DMS114 treated with DMSO at 0.1 percent for 48 hours (cell line): ENCODE measurements at regions not wholly inside any gene's neighbourhood (a gene's known extent, or its start where the extent isn't known, plus 50 kb on each side); places are given as distances from the start of the nearest gene placed in this dataset.
"Not testable (repeated sequence)": the region's sequence is repeated elsewhere in the genome, so short reads cannot be mapped to it uniquely, and the experiment has no call there.

ENCODE experiments used
- DNase-seq: peaks from one replicate; lab custom pipeline; 2025; ENCODE audit not compliant: unreplicated experiment; lab: John Stamatoyannopoulos, UW

DNA sequence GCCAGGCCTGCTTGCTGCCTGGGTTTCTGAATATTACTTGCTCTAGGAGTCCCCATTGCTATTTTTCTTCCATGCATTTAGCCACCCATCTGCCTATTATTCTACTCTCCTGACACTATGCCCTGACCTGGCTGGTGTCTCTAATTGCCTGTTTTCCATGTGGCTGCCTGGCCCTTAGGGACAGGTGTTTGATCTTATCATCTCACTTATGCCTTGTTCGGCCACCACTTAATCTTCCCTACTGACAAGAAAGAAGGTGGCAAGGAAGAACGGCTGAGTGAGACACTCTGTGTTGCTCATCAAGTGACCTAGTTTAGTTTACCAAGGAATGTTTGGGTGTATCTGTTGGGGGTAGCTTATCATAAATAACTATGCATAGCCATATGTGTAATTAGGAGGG, 50.4 kb upstream of the RAPH1 start:
- no peak for DNase-seq

DNA sequence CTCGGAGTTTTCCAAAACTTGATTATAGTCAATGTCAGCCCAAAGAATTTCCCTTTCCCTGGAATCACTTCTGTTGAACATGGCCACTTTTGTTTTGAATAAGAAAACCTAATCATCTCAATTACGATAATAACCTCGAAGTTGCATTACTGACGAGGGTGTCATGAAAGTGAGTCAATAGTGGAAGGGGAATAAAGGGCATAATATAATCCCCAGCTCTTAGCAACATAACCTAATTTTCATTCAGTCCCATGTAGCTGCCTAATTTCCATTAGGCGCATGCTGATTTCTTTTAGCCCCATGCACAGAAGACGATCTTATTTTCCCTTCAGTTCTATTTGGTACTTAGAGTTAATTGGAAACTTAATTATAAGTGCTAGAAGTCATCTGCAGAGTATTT, 51.1 kb upstream of the RAPH1 start:
- DNase-seq: no peak

DNA sequence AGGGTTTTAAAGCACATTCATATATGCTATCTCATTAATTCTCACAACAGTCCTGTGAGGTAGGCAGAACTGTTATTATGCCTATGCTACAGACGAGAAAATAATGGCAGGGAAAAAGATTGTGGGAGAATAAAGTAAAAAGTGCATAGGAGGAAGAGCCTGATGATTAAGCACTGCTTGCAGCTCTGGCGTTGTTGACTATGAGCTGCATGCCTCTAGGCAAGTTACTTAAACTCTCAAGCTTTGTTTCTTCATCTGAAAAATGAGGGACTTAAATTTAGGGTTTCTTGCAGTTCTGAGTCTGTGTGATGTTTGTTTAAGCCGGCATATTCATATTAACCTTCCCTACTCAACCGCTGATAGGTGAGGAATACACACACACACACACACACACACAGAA, 51.6 kb upstream of the RAPH1 start:
- DNase-seq: no peak

DNA sequence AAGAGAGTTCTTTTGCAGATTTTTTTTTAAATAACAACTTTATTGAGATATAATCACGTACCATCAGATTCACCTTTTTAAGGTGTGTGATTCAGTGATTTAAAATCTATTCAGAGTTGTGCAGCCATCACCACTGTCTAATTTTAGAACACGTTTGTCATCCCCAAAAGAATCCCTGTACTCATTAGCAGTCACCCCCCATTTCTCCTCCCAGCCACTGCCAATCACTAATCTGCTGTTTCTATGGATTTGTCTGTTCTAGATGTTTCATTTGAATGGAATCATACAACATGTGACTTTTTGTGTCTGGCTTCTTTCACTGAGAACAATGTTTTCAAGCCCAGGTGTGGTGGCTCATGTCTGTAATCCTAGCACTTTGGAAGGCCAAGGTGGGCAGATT, 55.4 kb upstream of the RAPH1 start:
- no peak for DNase-seq

DNA sequence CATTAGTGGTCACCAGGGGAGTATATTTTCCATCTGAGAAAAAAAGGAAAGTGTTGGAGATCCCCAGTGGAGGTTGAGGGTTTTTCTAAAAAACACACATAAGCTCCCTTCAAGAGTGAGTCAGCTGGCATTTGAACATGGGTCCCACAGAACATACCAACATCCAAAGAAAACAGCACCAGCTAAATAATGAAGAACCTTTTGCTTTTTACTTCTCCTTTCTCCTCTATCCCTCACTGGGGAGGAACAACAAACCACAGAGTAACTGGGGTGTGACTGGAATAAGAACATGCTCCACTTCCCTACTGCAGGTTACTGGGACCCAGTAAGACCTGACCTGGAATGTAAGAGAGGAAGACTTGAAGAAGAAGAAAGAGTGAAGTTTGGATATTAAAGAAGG, 56.5 kb upstream of the RAPH1 start:
- DNase-seq: no peak

DNA sequence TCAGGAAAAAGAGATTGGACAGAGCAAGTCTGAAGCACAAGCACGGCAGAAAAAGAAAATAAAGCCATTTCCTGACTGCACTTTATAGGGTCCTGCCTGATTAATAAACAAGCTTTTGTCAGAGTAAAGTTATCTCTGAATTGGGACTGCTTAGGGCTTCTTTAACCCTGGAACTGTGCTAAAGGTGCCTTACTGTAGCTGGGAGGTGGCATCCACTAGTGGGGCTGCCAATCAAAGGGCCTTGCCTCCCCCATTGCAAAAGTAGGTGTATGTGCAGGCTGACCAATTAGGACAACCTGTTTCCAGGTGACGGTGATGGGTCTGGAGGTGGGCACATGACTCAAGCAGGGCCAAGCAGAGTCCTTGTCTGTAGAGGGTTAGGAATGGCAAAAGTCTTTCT, 57.4 kb upstream of the RAPH1 start:
- DNase-seq: no peak

DNA sequence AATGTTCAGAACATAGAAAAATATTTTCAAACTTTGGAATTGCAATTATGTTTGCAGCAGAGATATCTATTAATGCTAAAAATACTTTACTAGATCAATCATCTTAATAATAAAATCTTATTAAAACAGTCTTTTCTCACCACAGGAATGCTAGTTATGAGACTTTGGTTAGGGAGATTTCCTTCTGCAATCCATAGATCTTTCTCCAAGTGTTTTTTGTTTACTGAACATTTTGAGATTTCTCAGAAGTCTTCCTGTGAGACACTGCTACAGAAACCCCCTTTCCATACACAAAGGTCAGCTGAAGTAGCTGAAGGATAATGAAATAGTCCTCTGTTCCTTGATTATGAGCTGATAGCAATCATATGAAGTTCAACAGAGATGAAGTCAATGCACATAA, 59.4 kb upstream of the RAPH1 start:
- no peak for DNase-seq

DNA sequence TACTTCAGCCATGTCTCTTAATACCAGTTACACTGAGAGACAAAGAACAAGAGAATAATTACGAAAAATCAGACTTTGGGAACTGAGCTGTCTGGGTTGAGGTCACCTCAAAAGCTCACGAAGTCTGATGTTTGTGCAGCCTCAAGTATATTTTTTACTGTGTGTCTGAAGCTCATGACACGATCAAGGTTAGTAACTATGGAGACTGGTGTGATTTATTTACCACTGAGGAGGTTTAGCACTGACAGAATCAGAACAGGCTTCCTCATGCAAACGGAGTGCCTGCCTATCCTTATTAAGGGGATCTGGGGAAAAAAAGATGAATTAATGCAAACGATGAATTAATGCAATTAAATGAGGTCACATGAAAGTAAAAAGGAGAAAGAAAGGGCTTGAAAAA, 61.1 kb upstream of the RAPH1 start:
- DNase-seq: no peak

DNA sequence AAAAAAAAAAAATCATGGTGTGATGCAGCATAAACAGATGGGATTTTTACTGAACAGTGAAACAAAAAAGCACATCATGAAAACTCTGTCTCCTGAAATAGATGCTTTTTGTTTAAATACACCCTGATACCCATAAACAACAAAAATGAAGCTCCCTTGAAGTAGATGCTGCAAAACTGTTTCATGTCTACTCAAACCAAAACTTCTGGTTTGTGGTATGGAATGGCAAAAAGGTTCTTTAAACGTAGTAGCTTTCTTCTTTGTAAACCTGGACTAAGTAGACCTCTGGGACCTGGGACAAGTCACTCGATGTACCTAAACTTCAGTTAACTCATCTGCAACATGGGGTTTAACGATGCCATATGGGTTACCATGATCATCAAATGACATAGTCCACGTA, 64.4 kb upstream of the RAPH1 start:
- no peak for DNase-seq

DNA sequence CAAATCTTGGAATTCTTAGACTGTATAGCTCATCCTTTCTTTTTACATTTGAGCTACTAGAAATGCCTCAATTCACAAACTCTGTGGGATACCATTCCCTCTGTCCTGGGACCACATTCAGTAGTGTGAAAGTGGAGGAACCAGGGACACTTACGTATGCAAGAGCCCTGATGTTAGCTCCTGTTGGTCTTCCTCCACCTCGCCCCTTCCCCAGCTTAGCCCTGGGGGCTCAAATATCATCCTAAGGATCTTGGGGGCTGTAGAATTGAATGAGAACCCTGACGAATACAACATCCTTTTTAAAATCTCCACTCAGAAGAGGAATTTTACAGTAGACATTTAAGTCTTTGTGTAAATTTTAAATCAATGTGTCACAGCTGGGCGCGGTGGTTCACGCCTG, 65.2 kb upstream of the RAPH1 start:
- no peak for DNase-seq

DNA sequence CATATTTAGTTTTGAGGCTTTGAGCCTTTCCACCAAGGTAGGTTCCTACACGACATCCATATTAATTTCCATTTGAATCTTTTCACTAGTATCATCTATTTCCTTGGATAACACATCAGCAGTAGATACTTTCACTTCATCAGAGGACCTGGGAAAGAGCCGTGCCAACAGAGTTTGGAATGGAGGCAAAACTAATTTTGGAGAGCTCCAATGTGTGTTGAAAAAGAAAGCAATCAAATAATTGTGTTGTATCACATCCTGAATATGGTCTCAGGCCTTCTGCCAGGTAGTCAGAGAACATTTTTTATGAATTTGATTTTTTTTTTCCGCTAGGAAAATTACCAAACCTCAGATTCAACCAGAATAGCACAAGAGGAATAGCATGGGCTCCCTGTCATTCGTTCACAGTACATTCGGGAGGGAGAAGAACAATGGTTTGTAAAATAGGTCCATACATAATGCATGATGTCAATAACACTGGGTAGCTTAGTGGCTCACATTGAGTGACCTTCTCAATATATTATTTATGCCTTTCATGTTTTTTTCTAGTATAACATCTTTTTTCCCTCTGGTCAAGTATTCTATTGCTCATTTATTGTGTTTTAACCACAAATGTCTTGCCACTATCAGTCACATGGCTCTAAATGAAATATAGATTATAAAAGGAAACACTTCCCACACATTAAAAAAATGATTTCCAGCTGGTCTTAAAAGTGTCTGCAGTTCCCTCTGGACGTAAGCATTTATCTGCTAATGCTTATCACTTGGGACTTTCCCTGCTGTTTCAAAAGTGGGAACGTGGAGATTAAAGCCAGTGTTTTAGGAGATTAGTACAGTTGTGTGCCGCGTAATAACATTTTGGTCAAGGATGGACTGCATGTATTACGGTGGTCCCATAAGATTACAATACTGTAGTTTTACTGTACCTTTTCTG, 68.6 kb upstream of the RAPH1 start:
- DNase-seq: no peak

DNA sequence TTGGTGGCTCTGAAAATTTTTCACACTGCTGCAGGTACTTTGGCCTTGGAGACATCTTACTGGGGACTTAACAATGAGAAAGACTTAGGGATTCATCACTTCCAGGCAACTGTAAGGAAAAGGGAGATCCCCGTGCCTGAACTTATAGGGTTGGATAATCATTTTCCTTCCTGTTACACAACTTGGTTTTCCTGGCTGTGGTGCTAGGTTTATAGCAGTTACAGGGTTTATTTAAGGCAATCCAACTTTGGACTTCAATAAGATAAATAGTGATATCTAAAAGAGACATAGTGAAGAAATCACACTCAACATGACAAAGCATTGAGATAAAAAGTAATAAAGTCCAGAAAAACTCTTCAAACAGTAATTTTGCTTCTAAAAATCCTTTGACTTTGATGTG, 70.2 kb upstream of the RAPH1 start:
- no peak for DNase-seq

DNA sequence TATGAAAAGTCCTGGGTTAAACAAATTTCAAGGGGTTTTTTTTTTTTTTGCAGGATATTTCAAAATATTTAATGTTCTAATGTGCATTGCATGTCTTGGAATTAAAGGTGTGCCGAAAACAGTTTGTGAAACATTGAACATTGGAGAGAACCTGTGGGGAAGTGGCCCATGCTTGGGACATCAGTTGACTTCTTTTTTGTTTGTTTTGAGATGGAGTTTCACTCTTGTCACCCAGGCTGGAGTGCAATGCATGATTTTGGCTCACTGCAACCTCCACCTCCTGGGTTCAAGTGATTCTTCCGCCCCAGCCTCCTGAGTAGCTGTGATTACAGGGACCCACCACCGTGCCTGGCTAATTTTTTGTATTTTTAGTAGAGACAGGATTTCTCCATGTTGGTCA, 71.0 kb upstream of the RAPH1 start:
- DNase-seq: no peak

DNA sequence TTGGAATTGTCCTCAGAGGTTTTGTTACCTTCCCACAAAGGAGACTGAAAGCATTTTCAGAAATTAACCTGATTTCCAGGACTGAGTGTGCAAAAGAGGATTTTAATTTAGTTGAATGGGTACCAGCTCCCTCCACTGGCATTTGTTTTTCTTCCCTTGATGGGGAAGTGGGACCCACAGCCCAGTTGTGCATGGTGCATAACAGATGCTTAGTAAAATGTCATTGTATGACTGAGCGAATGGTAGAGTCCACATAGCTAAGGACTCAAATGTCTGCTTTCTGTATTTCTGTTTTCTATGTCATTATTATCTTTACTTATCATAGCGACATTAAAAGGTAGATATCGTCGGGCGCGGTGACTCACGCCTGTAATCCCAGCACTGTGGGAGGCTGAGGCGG, 75.5 kb upstream of the RAPH1 start:
- no peak for DNase-seq

DNA sequence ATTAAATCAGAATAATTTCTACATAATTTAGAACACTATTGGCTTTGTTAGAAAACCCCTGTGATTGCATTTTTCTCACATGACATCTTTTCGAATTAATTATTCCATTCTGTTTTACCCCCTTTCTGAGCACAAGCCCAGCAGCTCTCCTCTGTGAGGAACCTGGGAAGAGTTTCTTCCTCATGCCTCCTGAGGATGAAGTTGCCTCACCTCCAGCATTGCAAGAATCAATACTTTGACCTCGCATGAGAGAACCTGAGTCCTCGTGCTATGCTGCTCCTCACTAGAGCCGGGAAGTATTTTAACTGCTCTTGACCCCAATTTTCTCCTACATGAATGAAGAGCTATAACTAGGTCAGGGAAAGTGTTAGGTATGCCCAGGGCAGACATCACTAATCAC, 77.1 kb upstream of the RAPH1 start:
- no peak for DNase-seq

DNA sequence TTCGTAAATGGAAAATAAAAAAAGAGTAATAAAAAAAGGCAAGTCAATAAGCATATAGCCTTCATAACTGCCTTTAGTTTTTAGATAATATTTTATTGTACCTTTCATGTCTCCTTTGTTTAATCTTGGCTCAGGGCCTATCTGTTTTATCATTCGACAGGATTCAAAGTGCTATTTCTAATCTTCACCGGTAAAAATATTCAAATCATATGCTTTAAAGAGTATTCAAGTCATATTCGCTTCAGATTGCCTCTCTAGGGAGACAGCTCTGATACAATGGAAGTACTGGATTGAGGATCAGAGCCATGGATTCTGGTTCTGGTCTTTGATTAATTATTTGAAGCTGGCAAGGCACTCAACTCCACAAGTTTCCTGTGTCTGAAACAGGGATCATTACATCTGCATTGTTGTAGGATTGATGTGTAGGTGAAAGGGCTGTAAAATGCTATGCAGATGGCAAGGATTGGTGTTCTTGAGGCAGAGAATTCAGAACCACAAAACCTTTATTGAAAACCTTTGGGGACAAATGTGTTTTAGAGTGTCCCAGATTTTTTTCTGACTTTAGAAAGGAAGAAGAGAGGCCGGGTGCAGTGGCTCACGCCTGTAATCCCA, 84.3 kb upstream of the RAPH1 start:
- no peak for DNase-seq

DNA sequence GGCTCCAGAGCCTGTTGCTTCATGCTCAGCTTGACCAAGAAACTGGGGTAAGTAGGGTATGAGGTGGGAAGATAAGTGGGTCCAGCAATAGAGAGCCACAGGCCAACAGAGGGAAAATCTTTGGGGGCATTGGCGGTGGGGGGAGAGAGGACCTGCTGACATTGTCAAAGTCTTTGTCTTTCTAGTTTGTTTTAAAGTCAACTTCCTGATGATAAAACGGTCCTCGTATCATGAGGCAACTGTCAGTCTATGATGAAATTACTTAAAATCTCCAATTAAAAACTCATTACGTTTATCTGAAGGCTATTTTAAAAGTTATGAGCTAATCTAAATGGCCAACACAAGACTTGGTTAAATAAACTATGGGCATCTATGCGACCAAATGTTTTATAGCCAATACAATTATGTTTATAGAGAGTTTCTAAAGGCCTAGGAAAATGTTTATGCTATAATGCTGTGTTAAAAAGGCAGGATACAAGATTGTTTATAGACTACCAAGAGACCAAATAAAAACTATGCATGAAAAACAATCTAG, 84.4 kb upstream of the CD28 start:
- no peak for DNase-seq

DNA sequence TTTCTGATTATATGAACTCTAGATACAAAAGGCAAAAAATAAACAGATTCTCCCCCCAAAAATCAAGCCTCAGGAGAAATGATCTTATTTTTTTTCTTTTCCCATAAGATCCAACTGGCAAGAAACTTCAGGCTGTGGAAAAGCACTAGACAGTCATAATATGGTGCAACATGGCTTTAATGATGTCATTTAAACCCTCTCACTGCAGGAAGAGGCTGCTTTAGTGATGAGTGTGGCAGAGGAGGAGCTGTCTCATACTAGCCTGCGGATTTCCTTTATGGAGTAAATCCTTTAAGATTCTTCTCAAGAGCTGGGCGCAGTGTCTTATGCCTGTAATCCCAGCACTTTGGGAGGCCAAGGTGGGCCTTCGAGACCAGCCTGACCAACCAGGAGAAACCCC, 83.3 kb upstream of the CD28 start:
- DNase-seq: no peak

DNA sequence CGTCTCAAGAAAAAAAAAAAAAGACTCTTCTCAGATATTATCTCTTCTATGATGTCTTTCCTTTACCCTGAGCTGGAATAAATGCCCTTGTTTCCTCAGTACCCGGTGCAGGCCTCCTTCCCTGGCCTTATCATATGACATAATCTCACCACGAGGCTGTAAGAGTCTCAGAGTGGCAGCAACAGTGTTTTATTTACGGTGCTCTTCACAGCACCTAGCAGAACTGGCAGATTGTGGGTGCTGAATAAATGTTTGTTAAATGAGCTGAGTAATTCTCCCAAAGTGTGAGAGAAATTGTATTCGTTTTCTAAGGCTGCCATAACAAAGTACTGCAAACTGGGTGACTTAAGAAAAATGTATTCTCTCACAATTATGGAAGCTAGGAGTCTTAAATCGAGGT, 82.8 kb upstream of the CD28 start:
- no peak for DNase-seq

DNA sequence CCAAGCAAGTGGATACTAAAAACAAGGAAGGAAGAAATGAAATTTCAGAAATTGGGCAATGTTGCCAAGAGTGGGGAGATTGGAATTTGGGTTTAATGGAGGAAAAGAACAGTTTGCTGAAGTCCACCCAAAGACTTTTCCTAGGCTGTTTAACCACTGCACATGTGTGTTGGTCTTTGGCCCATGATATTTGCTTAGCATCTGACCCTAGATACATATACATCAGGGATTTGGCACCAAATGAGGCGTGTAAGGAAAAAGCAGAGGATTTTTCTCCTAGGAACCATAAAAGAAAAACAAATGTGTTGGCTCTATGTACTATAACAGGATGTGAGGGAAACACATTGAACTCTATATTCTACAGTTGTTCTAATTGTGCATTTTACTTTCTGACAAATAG, 80.7 kb upstream of the CD28 start:
- no peak for DNase-seq

DNA sequence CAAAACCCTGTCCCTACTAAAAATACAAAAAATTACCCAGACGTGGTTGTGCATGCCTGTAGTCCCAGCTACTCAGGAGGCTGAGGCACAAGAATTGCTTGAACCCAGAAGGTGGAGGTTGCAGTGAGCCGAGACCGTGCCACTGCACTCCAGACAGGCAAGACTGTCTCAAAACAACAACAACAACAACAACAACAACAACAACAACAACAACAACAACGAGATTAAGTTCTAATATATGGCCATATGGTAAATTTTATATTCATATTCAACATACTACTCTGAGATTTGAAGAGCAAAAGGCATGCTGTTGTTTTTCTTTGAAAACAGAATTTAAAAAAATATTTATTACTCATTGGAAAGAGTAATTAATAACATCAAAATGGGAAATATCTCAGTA, 80.2 kb upstream of the CD28 start:
- DNase-seq: not testable (repeated sequence)

DNA sequence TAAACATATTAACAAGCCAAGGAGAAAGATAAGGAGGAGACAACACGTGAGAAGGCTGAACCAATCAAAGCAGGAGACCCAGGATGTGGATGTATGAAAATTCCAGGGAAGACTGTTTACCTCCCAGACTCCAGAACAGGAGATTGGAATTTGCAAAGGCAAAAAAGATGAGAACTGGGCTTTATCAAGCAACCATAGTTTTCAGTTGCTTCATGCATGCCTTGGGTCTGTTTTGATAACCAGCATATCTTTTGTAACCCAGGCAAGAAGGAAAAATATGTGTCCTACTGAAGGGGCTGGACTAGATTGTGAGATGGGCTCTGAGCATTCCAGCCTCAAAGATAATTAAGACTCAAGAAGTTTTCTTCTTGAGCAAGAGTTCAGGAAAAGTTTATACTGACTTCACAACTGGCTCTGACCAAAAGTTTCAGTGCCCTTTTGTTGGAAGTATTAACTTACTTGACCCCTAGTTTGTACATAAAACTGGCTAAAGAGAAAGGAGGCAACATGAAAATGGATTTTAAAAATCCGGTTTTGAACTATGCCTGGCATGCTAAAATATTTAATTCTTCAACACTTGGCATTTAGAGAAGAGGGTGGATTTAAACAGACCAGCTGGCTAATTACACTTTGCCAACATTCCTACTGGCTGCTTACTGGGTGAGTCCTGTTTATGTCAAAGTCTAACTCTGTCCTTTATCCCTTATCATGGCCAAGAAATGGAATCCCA, 79.3 kb upstream of the CD28 start:
- no peak for DNase-seq
